ENCODE measurements at regions not wholly inside any gene's neighbourhood (a gene's known extent, or its start where the extent isn't known, plus 50 kb on each side); places are given as distances from the start of the nearest gene placed in this dataset.

DNA sequence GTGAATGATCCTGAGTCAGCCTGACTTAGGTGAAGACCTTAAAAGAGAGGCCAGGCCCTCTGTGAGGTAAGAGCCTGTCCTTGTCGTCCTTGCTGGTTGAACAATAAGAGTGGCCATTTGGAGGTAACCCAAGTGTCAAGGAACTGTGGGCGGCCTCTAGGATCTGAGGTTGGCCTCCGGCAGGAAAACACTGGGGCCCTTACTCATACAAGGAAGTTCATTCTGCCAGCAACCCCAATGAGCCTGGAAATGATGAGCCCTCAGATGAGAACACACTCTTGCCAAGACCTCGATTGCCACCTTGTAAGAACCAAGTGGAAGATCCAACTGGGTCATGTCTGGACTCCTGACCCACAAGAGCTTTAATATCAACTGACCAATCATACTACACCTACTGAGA lies 95.5 kb upstream of the LRATD1 start:
- no peak for TF ChIP-seq ZFX (IDR thresholded peaks at IDR 0.05)
- TF ChIP-seq, protein P1, sequence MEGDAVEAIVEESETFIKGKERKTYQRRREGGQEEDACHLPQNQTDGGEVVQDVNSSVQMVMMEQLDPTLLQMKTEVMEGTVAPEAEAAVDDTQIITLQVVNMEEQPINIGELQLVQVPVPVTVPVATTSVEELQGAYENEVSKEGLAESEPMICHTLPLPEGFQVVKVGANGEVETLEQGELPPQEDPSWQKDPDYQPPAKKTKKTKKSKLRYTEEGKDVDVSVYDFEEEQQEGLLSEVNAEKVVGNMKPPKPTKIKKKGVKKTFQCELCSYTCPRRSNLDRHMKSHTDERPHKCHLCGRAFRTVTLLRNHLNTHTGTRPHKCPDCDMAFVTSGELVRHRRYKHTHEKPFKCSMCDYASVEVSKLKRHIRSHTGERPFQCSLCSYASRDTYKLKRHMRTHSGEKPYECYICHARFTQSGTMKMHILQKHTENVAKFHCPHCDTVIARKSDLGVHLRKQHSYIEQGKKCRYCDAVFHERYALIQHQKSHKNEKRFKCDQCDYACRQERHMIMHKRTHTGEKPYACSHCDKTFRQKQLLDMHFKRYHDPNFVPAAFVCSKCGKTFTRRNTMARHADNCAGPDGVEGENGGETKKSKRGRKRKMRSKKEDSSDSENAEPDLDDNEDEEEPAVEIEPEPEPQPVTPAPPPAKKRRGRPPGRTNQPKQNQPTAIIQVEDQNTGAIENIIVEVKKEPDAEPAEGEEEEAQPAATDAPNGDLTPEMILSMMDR (conservative IDR thresholded peaks at IDR 0.05): no peak
- H3K27ac ChIP-seq: no peak overlapping the region

DNA sequence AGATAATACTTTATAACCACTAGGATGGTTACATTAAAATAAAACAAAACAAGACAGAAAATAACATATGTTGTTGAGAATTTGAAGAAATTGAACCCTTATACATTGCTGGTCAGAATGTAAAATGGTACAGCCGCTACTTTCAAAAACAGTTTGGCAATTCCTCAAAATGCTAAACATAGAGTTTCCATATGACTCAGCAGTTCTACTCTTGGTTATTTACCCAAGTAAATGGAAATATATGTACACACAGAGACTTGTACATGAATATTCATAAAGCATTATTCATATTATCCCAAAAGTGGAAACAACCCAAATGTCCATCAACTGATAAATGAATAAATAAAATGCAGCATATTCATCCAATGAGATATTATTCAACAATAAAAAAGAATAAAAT lies 92.5 kb upstream of the LRATD1 start:
- TF ChIP-seq, protein P1 (conservative IDR thresholded peaks at IDR 0.05): no peak
- no peak for TF ChIP-seq ZFX (IDR thresholded peaks at IDR 0.05)
- no peak overlapping the region for H3K27ac ChIP-seq

DNA sequence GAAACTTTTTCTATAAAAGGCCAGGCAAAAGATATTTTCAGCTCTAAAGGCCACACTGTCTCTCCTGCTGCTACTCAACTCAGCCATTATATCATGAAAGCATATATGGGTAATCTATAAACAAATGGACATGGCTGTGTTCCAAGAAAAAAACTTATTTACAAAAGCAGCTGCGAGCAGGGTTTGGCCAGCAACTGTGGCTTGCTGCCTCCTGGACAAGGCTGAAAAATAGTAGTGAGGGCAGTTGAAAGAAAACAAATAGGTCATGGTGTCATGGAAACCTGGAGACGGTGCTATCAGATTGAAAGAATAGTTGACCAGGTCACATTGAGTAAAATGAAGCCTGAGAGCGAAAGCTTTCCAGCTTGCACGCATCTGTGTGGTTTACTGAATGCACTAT lies 89.2 kb upstream of the LRATD1 start:
- H3K27ac ChIP-seq: no peak overlapping the region
- no peak for TF ChIP-seq ZFX (IDR thresholded peaks at IDR 0.05)
- TF ChIP-seq, protein P1 (conservative IDR thresholded peaks at IDR 0.05): no peak

DNA sequence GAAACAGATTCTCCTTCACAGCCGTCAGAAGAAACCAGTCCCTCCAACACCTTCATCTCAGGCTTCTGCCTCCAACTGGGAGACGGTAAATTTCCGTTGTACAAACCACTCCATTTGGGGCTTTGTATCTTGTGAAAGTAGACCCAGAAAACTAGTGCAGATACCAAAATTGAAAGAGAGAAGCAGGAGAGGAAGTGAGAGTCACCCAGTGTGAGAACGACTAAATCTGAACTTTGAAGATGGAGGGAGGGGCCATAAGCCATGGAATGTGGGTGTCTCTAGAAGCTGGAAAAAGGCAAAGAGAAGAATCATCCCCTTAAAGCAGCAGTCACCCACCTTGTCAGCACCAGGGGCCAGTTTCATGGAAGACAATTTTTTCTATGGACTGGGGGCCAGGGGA lies 88.3 kb upstream of the LRATD1 start:
- no peak overlapping the region for H3K27ac ChIP-seq
- TF ChIP-seq, protein P1 (conservative IDR thresholded peaks at IDR 0.05): no peak
- TF ChIP-seq ZFX (IDR thresholded peaks at IDR 0.05): no peak

DNA sequence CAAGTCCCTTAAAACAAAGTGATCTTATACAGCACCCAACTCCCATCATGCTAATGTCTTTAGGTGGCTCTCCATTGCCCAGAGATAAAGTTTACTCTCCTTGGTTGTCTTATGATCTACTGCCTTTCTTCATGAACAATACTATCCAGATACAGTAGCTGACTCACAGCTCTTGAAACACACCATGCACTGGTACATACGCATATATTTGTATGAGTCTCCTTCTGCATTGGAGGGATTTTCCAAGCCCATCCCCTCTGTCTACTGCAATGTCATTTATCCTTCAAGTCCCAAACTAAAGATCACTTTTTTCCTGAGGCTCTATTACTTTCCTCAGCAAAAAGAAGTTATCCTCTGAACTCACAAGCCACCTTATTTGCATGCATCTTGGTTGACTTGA lies 84.7 kb upstream of the LRATD1 start:
- TF ChIP-seq ZFX (IDR thresholded peaks at IDR 0.05): no peak
- TF ChIP-seq, protein P1 (conservative IDR thresholded peaks at IDR 0.05): no peak

DNA sequence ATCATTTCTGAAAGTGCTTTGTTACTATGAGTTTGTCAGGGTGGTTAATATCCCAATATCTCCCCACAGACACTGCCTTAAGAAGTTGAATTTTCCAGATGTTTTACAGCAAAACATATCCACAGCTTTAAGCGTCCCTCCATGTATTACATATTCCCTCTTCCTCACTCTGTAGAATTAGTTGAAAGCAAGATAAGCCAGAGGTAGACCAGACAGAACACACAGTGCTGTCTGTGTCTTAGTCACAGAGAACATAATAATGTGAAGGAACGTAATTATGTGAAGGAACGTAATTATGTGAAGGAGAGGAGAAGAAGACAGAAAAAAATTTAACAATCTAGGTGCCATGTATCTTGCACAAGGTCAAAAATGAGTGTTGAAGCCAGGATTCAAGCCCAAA lies 81.9 kb upstream of the LRATD1 start:
- TF ChIP-seq, protein P1 (conservative IDR thresholded peaks at IDR 0.05): no peak
- TF ChIP-seq ZFX (IDR thresholded peaks at IDR 0.05): no peak
- H3K27ac ChIP-seq: no peak overlapping the region

More for the DNA sequence above, 84.7 kb upstream of the LRATD1 start:
- no peak overlapping the region for H3K27ac ChIP-seq

DNA sequence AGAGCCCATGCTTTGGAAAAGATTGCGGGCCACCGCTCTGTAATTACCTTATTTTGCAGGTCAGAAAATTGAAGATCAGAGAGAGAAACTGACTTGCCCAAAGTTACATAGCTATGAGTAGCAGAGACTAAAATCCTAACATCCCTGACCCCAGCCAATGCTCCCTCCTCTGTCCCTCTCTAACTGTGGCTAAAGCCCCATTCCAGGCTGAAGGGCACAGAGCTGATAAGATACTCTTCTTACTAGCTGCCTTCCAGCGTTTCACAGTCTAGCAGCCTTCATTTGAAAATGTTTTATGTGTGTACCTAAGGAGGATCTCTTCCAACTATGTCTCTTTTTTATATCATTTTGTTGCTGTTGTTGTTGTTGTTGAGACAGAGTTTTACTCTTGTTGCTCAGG lies 81.4 kb upstream of the LRATD1 start:
- TF ChIP-seq, protein P1 (conservative IDR thresholded peaks at IDR 0.05): no peak
- TF ChIP-seq ZFX (IDR thresholded peaks at IDR 0.05): no peak
- H3K27ac ChIP-seq: no peak overlapping the region

Measured in C4-2B (cell line).